ENCODE measurements at regions not wholly inside any gene's neighbourhood (a gene's known extent, or its start where the extent isn't known, plus 50 kb on each side); places are given as distances from the start of the nearest gene placed in this dataset.

GRCh38 chr18:71105078-71105819 is 816.4 kb downstream of the SOCS6 start:
- no peak for TF ChIP-seq CTCF (IDR thresholded peaks at IDR 0.05)
- TF ChIP-seq POLR2A (IDR thresholded peaks at IDR 0.05), result no peak
